CD4-positive, CD25-positive, alpha-beta regulatory T cell (primary cell): ENCODE measurements at regions not wholly inside any gene's neighbourhood (a gene's known extent, or its start where the extent isn't known, plus 50 kb on each side); places are given as distances from the start of the nearest gene placed in this dataset.

ENCODE experiments used
- ATAC-seq, 2 donors: fragments of 150-1000 bp; cut with Tn5 transposase; one replicate each; pipeline ENCODE4 v1.10.0; 2021; ENCODE audit warnings: low read depth in 2 of 2, moderate number of reproducible peaks in 2 of 2, moderate library complexity in 1 of 2
- DNase-seq, 3 donors: peaks; one replicate each; pipeline versions ENCODE4 v3.0.0 to v3.0.0-alpha.2; 2012 to 2022; ENCODE audit warnings: mixed read lengths in 1 of 3
- H3K27ac ChIP-seq: one replicate; pipeline ENCODE4 v1.7.0; 2013; ENCODE audit warnings: mild to moderate bottlenecking, low read length; ENCODE audit not compliant: insufficient read depth, poor library complexity, severe bottlenecking
- H3K27me3 ChIP-seq: one replicate; pipeline ENCODE4 v1.7.0; 2013; ENCODE audit warnings: low read length; ENCODE audit not compliant: control insufficient read depth, insufficient read depth
- H3K36me3 ChIP-seq: one replicate; pipeline ENCODE4 v1.7.0; 2013; ENCODE audit warnings: mild to moderate bottlenecking, low read length, moderate library complexity; ENCODE audit not compliant: control insufficient read depth, insufficient read depth
- H3K4me1 ChIP-seq: 2 replicates; pipeline ENCODE4 v1.7.0; 2013; ENCODE audit warnings: mild to moderate bottlenecking, low read length; ENCODE audit not compliant: insufficient read depth, control insufficient read depth, poor library complexity, severe bottlenecking
- H3K4me3 ChIP-seq: one replicate; pipeline ENCODE4 v1.7.0; 2013; ENCODE audit warnings: low read depth, mild to moderate bottlenecking, low read length, moderate library complexity
- H3K9me3 ChIP-seq, 2 experiments: 1 replicate in 1 of 2; 2 replicates in 1 of 2; pipeline ENCODE4 v1.7.0; 2013; ENCODE audit warnings: low read length in 2 of 2, mild to moderate bottlenecking in 1 of 2, moderate library complexity in 1 of 2; ENCODE audit not compliant: control insufficient read depth in 2 of 2
- H3K27ac Mint-ChIP-seq, 3 donors: one replicate each; pipeline ENCODE4 v1.8.0; 2020 to 2022; ENCODE audit warnings: mild to moderate bottlenecking in 3 of 3, mixed read lengths in 3 of 3, moderate library complexity in 2 of 3
- H3K27me3 Mint-ChIP-seq: one replicate; pipeline ENCODE4 v1.8.0; 2022; ENCODE audit warnings: mild to moderate bottlenecking, mixed read lengths
- H3K36me3 Mint-ChIP-seq: one replicate; pipeline ENCODE4 v1.8.0; 2020; ENCODE audit warnings: mixed read lengths
- H3K4me1 Mint-ChIP-seq, 4 donors: one replicate each; pipeline ENCODE4 v1.8.0; 2020 to 2022; ENCODE audit warnings: mixed read lengths in 4 of 4, mild to moderate bottlenecking in 1 of 4
- H3K4me3 Mint-ChIP-seq, 4 donors: one replicate each; pipeline ENCODE4 v1.8.0; 2020 to 2022; ENCODE audit warnings: mild to moderate bottlenecking in 4 of 4, mixed read lengths in 4 of 4, moderate library complexity in 3 of 4
- H3K9me3 Mint-ChIP-seq, 7 donors: one replicate each; pipeline ENCODE4 v1.8.0; 2020 to 2022; ENCODE audit warnings: mixed read lengths in 7 of 7, mild to moderate bottlenecking in 3 of 7, moderate library complexity in 2 of 7

GRCh38 chr18:41324020-41324791 is 630.8 kb upstream of the PIK3C3 start:
- H3K9me3 Mint-ChIP-seq = peaks cover 7 to 26% (median 8%) of the 10 kb centered on the region in 7 donors
- H3K27me3 ChIP-seq = no peaks in the 10 kb centered on the region
- H3K27ac ChIP-seq = no peak overlapping the region
- no peaks in the 10 kb centered on the region for H3K36me3 Mint-ChIP-seq
- no peak overlapping the region for H3K27ac Mint-ChIP-seq
- H3K4me1 Mint-ChIP-seq = no peaks in the 10 kb centered on the region
- DNase-seq = no peak
- H3K4me1 ChIP-seq = no peaks in the 10 kb centered on the region
- H3K36me3 ChIP-seq = no peaks in the 10 kb centered on the region
- peaks cover 0 to 9% of the 10 kb centered on the region in 2 experiments for H3K9me3 ChIP-seq
- ATAC-seq = no peak
- H3K4me3 Mint-ChIP-seq = no peak overlapping the region
- H3K4me3 ChIP-seq = no peak overlapping the region
- no peaks in the 10 kb centered on the region for H3K27me3 Mint-ChIP-seq

GRCh38 chr18:41323044-41323443 is 632.0 kb upstream of the PIK3C3 start:
- no peaks in the 10 kb centered on the region for H3K27me3 Mint-ChIP-seq
- Histone ChIP-seq H3K4me1 (no peaks in the 10 kb centered on the region), H3K36me3 (no peaks in the 10 kb centered on the region), H3K27ac (no peak overlapping the region), H3K9me3 (peaks cover 0 to 9% of the 10 kb centered on the region in 2 experiments), H3K4me3 (no peak overlapping the region), H3K27me3 (no peaks in the 10 kb centered on the region)
- ATAC-seq = no peak
- H3K27ac Mint-ChIP-seq = no peak overlapping the region
- H3K36me3 Mint-ChIP-seq = no peaks in the 10 kb centered on the region
- H3K4me1 Mint-ChIP-seq = no peaks in the 10 kb centered on the region
- DNase-seq = no peak
- no peak overlapping the region for H3K4me3 Mint-ChIP-seq
- peaks cover 6 to 28% (median 8%) of the 10 kb centered on the region in 7 donors for H3K9me3 Mint-ChIP-seq

GRCh38 chr18:41320100-41320499 is 634.9 kb upstream of the PIK3C3 start:
- DNase-seq = no peak
- H3K27me3 Mint-ChIP-seq = no peaks in the 10 kb centered on the region
- H3K27me3 ChIP-seq = no peaks in the 10 kb centered on the region
- no peak overlapping the region for H3K27ac ChIP-seq
- H3K27ac Mint-ChIP-seq = no peak overlapping the region
- no peak for ATAC-seq
- H3K9me3 Mint-ChIP-seq = peaks cover 0 to 19% (median 4%) of the 10 kb centered on the region in 7 donors
- H3K4me3 Mint-ChIP-seq = no peak overlapping the region
- no peaks in the 10 kb centered on the region for H3K36me3 Mint-ChIP-seq
- H3K4me1 ChIP-seq = no peaks in the 10 kb centered on the region
- H3K9me3 ChIP-seq = peaks cover 0 to 9% of the 10 kb centered on the region in 2 experiments
- H3K4me3 ChIP-seq = no peak overlapping the region
- H3K36me3 ChIP-seq = no peaks in the 10 kb centered on the region
- H3K4me1 Mint-ChIP-seq = no peaks in the 10 kb centered on the region

GRCh38 chr18:41315134-41315533 is 639.9 kb upstream of the PIK3C3 start:
- Histone ChIP-seq H3K27me3 (no peaks in the 10 kb centered on the region), H3K27ac (no peak overlapping the region), H3K4me1 (no peaks in the 10 kb centered on the region), H3K9me3 (peaks cover 1 to 2% of the 10 kb centered on the region in 2 experiments), H3K4me3 (no peak overlapping the region), H3K36me3 (no peaks in the 10 kb centered on the region)
- no peak for ATAC-seq
- Mint-ChIP-seq H3K4me3 (no peak overlapping the region), H3K9me3 (peaks cover 0 to 10% (median 7%) of the 10 kb centered on the region in 7 donors), H3K36me3 (no peaks in the 10 kb centered on the region), H3K27ac (no peak overlapping the region), H3K27me3 (no peaks in the 10 kb centered on the region), H3K4me1 (no peaks in the 10 kb centered on the region)
- no peak for DNase-seq

- no peaks in the 10 kb centered on the region for H3K36me3 ChIP-seq
- Mint-ChIP-seq H3K9me3 (peaks cover 0 to 9% (median 6%) of the 10 kb centered on the region in 7 donors), H3K4me1 (no peaks in the 10 kb centered on the region)
Observed at GRCh38 chr18:41311571-41312547, 643.2 kb upstream of the PIK3C3 start.

GRCh38 chr18:41297740-41298139 is 657.3 kb upstream of the PIK3C3 start:
- no peaks in the 10 kb centered on the region for H3K27me3 Mint-ChIP-seq
- H3K27me3 ChIP-seq = no peaks in the 10 kb centered on the region
- no peaks in the 10 kb centered on the region for H3K4me1 Mint-ChIP-seq
- H3K9me3 Mint-ChIP-seq = peaks cover 0 to 36% (median 6%) of the 10 kb centered on the region in 7 donors
- DNase-seq = no peak
- H3K27ac Mint-ChIP-seq = no peak overlapping the region
- no peak overlapping the region for H3K4me3 Mint-ChIP-seq
- H3K36me3 ChIP-seq = no peaks in the 10 kb centered on the region
- no peak overlapping the region for H3K27ac ChIP-seq
- no peaks in the 10 kb centered on the region for H3K36me3 Mint-ChIP-seq
- no peak for ATAC-seq
- peaks cover 4 to 7% of the 10 kb centered on the region in 2 experiments for H3K9me3 ChIP-seq
- H3K4me3 ChIP-seq = no peak overlapping the region
- no peaks in the 10 kb centered on the region for H3K4me1 ChIP-seq

More at GRCh38 chr18:41311571-41312547, 643.2 kb upstream of the PIK3C3 start:
- Histone ChIP-seq H3K4me1 (no peaks in the 10 kb centered on the region), H3K9me3 (peaks cover 0 to 1% of the 10 kb centered on the region in 2 experiments), H3K27me3 (no peaks in the 10 kb centered on the region), H3K27ac (no peak overlapping the region), H3K4me3 (no peak overlapping the region)
- H3K27ac Mint-ChIP-seq = no peak overlapping the region
- no peaks in the 10 kb centered on the region for H3K36me3 Mint-ChIP-seq
- no peak for ATAC-seq
- H3K27me3 Mint-ChIP-seq = no peaks in the 10 kb centered on the region
- no peak overlapping the region for H3K4me3 Mint-ChIP-seq
- no peak for DNase-seq

GRCh38 chr18:41269294-41269693 is 685.7 kb upstream of the PIK3C3 start:
- Histone ChIP-seq H3K4me1 (no peaks in the 10 kb centered on the region), H3K27me3 (no peaks in the 10 kb centered on the region), H3K9me3 (peaks cover 4 to 5% of the 10 kb centered on the region in 2 experiments), H3K4me3 (no peak overlapping the region), H3K27ac (no peak overlapping the region), H3K36me3 (no peaks in the 10 kb centered on the region)
- H3K9me3 Mint-ChIP-seq = peaks cover 0 to 36% (median 11%) of the 10 kb centered on the region in 7 donors
- no peaks in the 10 kb centered on the region for H3K4me1 Mint-ChIP-seq
- ATAC-seq = no peak
- no peak for DNase-seq
- no peaks in the 10 kb centered on the region for H3K27me3 Mint-ChIP-seq
- H3K36me3 Mint-ChIP-seq = no peaks in the 10 kb centered on the region
- H3K4me3 Mint-ChIP-seq = no peak overlapping the region
- no peak overlapping the region for H3K27ac Mint-ChIP-seq
